ENCODE measurements at regions not wholly inside any gene's neighbourhood (a gene's known extent, or its start where the extent isn't known, plus 50 kb on each side); places are given as distances from the start of the nearest gene placed in this dataset.

DNA sequence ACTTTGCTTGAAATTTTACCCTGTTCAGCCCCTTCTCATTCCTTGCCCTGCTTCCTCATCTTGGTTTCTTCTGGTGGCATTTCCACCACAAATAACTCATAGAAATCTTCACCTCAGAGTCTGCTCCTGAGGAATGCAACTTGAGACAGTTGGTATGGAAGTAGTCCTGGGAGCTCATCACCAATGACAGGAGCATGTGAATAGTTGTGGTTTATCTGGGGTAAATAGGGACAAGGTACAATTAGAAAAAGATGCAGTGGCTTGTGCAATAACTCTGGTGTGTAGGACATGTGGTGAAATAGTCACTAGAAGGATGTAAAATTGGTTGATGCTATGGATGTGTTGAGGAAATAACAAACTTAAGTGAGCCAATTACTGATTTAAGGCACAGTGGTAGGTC is 72.7 kb upstream of the CHRNA7 start:
- H4K20me1 ChIP-seq (ENCODE audit: control insufficient read depth, extremely low read depth, insufficient read depth, low read length) = no peaks in the 10 kb centered on the region
- H3K79me2 ChIP-seq (ENCODE audit: control insufficient read depth, insufficient read depth, low read length) = no peaks in the 10 kb centered on the region
- no peak overlapping the region for H3K27ac ChIP-seq (ENCODE audit: insufficient read depth, low read length)
- no peaks in the 10 kb centered on the region for H3K9me3 ChIP-seq (ENCODE audit: control insufficient read depth, insufficient read depth, low read depth, low read length)
- no peak overlapping the region for H3K4me2 ChIP-seq (ENCODE audit: extremely low read depth, insufficient read depth, low read length)
- no peak overlapping the region for H3K9ac ChIP-seq (ENCODE audit: insufficient read depth, low read length)
- peak in 1 of 2 donors; percentile 7 for DNase-seq (ENCODE audit: low read depth in 2 of 2)
- H3K4me3 ChIP-seq (replicated peaks in 1 of 4; ENCODE audit: control extremely low read depth in 1 of 4, insufficient read depth in 1 of 4, low read depth in 3 of 4, low read length in 4 of 4) = no peak overlapping the region
- no peak overlapping the region for H2AFZ ChIP-seq (ENCODE audit: low read length)
- no peaks in the 10 kb centered on the region for H3K36me3 ChIP-seq (ENCODE audit: control insufficient read depth, insufficient read depth, low read length)
- no peaks in the 10 kb centered on the region for H3K4me1 ChIP-seq (ENCODE audit: control insufficient read depth, extremely low read depth, insufficient read depth, low read length)
- H3K27me3 ChIP-seq (ENCODE audit: control insufficient read depth, insufficient read depth, low read length) = no peaks in the 10 kb centered on the region
- TF ChIP-seq, protein P1, sequence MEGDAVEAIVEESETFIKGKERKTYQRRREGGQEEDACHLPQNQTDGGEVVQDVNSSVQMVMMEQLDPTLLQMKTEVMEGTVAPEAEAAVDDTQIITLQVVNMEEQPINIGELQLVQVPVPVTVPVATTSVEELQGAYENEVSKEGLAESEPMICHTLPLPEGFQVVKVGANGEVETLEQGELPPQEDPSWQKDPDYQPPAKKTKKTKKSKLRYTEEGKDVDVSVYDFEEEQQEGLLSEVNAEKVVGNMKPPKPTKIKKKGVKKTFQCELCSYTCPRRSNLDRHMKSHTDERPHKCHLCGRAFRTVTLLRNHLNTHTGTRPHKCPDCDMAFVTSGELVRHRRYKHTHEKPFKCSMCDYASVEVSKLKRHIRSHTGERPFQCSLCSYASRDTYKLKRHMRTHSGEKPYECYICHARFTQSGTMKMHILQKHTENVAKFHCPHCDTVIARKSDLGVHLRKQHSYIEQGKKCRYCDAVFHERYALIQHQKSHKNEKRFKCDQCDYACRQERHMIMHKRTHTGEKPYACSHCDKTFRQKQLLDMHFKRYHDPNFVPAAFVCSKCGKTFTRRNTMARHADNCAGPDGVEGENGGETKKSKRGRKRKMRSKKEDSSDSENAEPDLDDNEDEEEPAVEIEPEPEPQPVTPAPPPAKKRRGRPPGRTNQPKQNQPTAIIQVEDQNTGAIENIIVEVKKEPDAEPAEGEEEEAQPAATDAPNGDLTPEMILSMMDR (conservative IDR thresholded peaks at IDR 0.05 in 1 of 2, IDR thresholded peaks at IDR 0.05 in 1 of 2; ENCODE audit: low read depth in 1 of 2, low read length in 2 of 2) = no peak
- TF ChIP-seq EZH2 (IDR thresholded peaks at IDR 0.05; ENCODE audit: low read length, missing control alignments) = no peak

DNA sequence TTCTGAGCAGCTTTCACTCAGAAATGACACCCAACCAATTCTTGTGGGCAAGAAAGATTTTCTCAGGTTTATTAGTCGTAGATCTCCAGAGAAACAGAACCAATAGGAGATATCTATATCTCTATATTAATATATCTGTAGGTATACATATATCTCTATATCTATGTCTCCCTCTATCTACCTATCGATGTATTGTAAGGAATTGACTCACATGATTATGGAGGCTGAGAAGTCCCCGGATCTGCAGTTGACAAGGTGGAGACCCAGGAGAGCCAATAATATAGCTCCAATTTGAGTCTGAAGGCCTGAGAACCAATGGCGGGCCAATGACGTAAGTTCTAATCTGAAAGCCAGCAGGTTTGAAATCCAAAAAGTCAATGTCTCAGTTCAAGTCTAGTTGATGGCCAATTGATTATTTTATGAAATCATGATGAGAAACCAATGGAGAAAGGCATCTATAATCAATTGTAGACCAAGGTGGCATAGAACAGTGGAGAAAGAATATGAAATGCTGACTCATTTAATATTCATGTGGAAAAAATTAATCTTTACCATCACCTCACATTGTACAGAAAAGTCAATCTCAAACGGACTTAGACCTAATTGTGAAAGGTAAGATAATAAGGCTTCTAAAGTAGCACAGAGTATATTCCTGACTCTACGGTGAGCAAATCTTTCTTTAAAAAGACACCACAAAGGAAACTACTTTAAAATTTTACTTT is 65.6 kb upstream of the CHRNA7 start:
- Histone ChIP-seq H3K4me2 (ENCODE audit: extremely low read depth, insufficient read depth, low read length) (no peak overlapping the region), H3K27ac (ENCODE audit: insufficient read depth, low read length) (no peak overlapping the region), H3K79me2 (ENCODE audit: control insufficient read depth, insufficient read depth, low read length) (no peaks in the 10 kb centered on the region), H3K4me1 (ENCODE audit: control insufficient read depth, extremely low read depth, insufficient read depth, low read length) (no peaks in the 10 kb centered on the region), H3K9ac (ENCODE audit: insufficient read depth, low read length) (no peak overlapping the region), H3K36me3 (ENCODE audit: control insufficient read depth, insufficient read depth, low read length) (no peaks in the 10 kb centered on the region), H3K9me3 (ENCODE audit: control insufficient read depth, insufficient read depth, low read depth, low read length) (no peaks in the 10 kb centered on the region), H3K4me3 (replicated peaks in 1 of 4; ENCODE audit: control extremely low read depth in 1 of 4, insufficient read depth in 1 of 4, low read depth in 3 of 4, low read length in 4 of 4) (no peak overlapping the region), H4K20me1 (ENCODE audit: control insufficient read depth, extremely low read depth, insufficient read depth, low read length) (no peaks in the 10 kb centered on the region), H3K27me3 (ENCODE audit: control insufficient read depth, insufficient read depth, low read length) (no peaks in the 10 kb centered on the region), H2AFZ (ENCODE audit: low read length) (no peak overlapping the region)
- DNase-seq (ENCODE audit: low read depth in 2 of 2) = no peak
- TF ChIP-seq, protein P1 (conservative IDR thresholded peaks at IDR 0.05 in 1 of 2, IDR thresholded peaks at IDR 0.05 in 1 of 2; ENCODE audit: low read depth in 1 of 2, low read length in 2 of 2) = no peak
- TF ChIP-seq EZH2 (IDR thresholded peaks at IDR 0.05; ENCODE audit: low read length, missing control alignments) = no peak

DNA sequence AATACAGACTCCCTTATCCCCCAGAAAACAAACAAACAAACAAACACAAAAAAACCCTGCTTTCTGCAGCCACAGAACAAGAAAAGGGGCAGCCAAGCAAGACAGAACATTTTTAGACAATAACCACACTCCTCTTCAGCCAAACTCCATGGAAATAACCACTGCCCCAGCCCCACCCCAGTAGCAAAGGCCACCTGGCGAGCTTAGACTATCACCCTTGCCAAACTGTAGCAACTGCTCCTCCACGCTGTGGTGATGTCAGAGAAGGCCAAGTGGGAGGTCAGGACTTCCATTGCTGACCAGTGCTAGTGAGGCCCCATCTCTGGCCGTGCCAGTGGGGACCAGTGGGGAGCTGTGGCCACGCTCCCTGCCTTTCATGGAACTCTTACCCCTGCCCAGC is 60.3 kb upstream of the CHRNA7 start:
- H4K20me1 ChIP-seq (ENCODE audit: control insufficient read depth, extremely low read depth, insufficient read depth, low read length) = no peaks in the 10 kb centered on the region
- no peak overlapping the region for H2AFZ ChIP-seq (ENCODE audit: low read length)
- no peaks in the 10 kb centered on the region for H3K9me3 ChIP-seq (ENCODE audit: control insufficient read depth, insufficient read depth, low read depth, low read length)
- H3K27ac ChIP-seq (ENCODE audit: insufficient read depth, low read length) = no peak overlapping the region
- TF ChIP-seq EZH2 (IDR thresholded peaks at IDR 0.05; ENCODE audit: low read length, missing control alignments) = no peak
- TF ChIP-seq, protein P1 (conservative IDR thresholded peaks at IDR 0.05 in 1 of 2, IDR thresholded peaks at IDR 0.05 in 1 of 2; ENCODE audit: low read depth in 1 of 2, low read length in 2 of 2) = no peak
- no peak for DNase-seq (ENCODE audit: low read depth in 2 of 2)
- H3K4me2 ChIP-seq (ENCODE audit: extremely low read depth, insufficient read depth, low read length) = no peak overlapping the region
- H3K9ac ChIP-seq (ENCODE audit: insufficient read depth, low read length) = no peak overlapping the region
- no peaks in the 10 kb centered on the region for H3K79me2 ChIP-seq (ENCODE audit: control insufficient read depth, insufficient read depth, low read length)
- no peaks in the 10 kb centered on the region for H3K27me3 ChIP-seq (ENCODE audit: control insufficient read depth, insufficient read depth, low read length)
- H3K4me1 ChIP-seq (ENCODE audit: control insufficient read depth, extremely low read depth, insufficient read depth, low read length) = no peaks in the 10 kb centered on the region
- no peaks in the 10 kb centered on the region for H3K36me3 ChIP-seq (ENCODE audit: control insufficient read depth, insufficient read depth, low read length)
- H3K4me3 ChIP-seq (replicated peaks in 1 of 4; ENCODE audit: control extremely low read depth in 1 of 4, insufficient read depth in 1 of 4, low read depth in 3 of 4, low read length in 4 of 4) = no peak overlapping the region
